ENCODE measurements at regions not wholly inside any gene's neighbourhood (a gene's known extent, or its start where the extent isn't known, plus 50 kb on each side); places are given as distances from the start of the nearest gene placed in this dataset.

GRCh38 chr7:76149847-76150691 lies 51.6 kb upstream of the SRRM3 start:
- no peak for DNase-seq (ENCODE audit: low read depth)

Data from fibroblast of gingiva (primary cell).